Stimulated activated CD4-positive, alpha-beta T cell treated with anti-CD3 and anti-CD28 coated beads, Interleukin-4, amount 100 ng/mL, for 1 hour (primary cell): ENCODE measurements at regions not wholly inside any gene's neighbourhood (a gene's known extent, or its start where the extent isn't known, plus 50 kb on each side); places are given as distances from the start of the nearest gene placed in this dataset.

Experiments
- DNase-seq: peaks from one replicate; pipeline ENCODE4 v3.0.0-alpha.2; 2020

- DNase-seq, result no peak
These were observed 50.8 kb upstream of the INCENP start for GRCh38 chr11:62073061-62073460.

- DNase-seq, result no peak
These were observed 52.4 kb upstream of the INCENP start for GRCh38 chr11:62071408-62071807.

DNA sequence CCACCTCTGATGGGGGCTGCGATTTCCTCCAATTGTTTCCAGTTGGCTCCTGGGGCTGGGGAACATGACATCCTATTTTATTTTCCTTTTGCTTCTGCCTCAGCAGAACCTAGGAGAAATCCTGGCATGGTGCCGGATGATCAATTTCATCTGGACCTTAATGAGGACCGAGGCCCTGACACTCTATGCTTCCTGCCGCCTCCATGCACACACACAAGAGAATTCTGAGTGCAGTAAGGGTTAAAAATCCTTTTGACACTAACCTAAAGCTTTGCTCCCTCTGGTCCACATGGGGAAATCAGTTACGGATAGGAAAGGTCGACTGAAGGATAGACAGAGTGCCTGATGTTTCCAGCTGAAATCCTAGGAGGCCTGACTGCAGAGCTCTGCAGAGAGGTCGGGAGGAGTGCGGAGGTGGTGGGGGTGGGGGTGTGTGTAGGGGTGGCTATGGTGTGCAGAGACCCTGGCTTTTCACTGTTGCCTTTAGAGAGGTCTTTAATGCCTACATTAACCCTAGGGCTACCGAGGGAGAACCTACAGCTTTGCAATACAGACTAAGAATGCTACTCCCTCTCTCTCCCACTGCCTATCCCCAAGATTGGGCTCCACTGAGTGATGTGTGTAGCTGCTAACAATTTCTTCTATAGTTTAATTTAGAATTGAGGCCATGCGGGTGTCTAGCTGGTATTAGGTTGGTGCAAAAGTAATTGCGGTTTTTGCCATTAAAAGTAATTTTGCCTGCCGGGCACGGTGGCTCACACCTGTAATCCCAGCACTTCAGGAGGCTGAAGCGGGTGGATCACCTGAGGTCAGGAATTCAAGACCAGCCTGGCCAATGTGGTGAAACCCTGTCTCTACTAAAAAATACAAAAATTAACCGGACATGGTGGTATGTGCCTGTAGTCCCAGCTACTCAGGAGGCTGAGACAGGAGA, 53.6 kb upstream of the INCENP start:
- DNase-seq, result no peak

GRCh38 chr11:62069374-62069773, 54.4 kb upstream of the INCENP start:
- no peak for DNase-seq

GRCh38 chr11:62068730-62069129, 55.1 kb upstream of the INCENP start:
- DNase-seq, result no peak

GRCh38 chr11:62067741-62068140, 56.1 kb upstream of the INCENP start:
- DNase-seq, result no peak

DNA sequence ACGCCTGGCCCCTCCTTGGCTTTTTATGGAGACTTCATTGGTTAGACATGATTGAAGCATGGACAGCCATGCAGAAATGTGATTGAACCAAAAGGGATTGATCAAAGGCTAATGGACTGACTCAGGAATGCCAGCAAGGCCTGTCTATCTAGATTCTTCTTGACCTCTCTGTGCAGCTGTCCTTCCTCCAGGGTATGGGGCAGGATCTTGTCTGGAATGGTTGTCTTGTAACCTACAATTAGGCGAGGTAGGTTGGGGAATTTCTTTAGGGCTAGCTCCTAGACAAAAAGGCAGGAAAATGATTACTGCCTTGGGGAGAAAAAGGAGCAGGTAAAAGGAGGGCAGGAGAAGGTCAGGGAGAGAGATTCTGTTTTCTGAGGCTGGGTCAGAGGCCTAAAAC, 59.6 kb upstream of the INCENP start:
- no peak for DNase-seq

GRCh38 chr11:62062223-62062861, 61.5 kb upstream of the INCENP start:
- no peak for DNase-seq

- no peak for DNase-seq
These were observed 62.2 kb upstream of the INCENP start for GRCh38 chr11:62061356-62062222.

- no peak for DNase-seq
These were observed 66.7 kb upstream of the INCENP start for GRCh38 chr11:62057069-62057468.

- no peak for DNase-seq
These were observed 67.8 kb upstream of the INCENP start for GRCh38 chr11:62055970-62056369.

DNA sequence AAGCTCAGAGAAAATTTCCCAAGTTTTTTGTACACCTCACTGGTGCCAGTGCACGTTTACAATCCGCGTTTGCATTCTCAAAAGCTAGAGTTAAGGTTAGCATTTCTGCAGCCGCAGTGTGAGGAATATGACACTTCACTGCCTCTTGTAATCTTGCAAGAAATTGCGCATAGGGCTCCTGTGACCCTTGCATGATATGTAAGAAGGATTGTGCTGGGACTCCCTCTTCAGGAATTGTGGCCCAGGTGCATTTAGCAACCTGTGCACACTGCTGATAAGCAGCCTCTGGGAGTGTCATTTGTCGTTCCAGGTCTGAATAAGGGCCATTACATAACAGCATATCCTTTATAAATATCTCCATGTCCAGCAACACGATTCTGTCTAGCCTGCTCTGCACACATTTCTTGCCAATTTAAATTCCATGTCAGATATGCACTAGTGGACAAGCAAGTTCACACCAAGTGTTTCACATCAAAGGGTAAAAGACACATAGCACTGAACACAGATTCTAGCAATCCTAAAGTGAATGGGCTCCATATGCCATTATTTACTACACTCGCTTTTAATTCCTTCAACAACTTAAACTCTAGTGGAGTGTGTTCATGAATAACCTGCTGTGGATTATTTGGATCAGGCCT, 69.2 kb upstream of the INCENP start:
- DNase-seq, result no peak

- no peak for DNase-seq
These were observed 69.7 kb upstream of the INCENP start for GRCh38 chr11:62054081-62054480.

DNA sequence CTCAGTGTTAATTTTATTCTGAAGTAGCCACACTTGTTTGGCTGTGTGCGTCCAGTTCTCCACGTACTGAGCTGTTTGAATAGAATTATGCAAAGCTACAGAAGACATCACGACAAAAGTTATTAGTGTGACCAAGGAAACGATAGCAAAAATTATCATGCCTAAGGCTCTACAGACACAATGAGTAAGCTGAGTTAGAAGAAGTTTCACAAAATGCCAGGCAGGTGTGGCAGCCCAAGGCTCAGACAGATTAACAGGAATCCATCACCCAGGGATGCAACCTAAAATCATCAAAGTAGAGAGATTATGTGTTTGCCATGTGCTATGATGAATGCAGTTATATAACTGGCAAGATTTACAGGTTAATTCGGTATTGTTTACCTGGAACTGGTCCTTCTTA, 73.1 kb upstream of the INCENP start:
- no peak for DNase-seq

DNA sequence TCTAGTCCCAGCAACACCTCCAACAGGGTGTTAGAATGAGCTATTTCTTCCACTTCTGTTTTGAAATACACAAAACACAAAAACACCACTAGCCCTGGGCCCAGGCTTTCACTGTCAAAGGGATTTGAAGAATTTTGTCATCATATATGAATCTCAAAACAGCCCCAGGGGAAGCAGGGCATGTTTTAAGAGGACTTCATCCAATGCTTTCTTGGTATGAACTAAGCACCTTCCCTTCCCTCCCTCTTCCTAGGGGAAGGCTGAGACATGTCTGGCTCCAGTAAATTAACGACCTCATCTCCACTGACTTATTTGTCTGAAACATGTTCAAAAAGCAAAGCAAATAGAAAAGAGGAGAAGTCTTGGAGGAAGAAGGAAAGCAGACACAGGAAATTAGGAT, 75.7 kb upstream of the INCENP start:
- no peak for DNase-seq

DNA sequence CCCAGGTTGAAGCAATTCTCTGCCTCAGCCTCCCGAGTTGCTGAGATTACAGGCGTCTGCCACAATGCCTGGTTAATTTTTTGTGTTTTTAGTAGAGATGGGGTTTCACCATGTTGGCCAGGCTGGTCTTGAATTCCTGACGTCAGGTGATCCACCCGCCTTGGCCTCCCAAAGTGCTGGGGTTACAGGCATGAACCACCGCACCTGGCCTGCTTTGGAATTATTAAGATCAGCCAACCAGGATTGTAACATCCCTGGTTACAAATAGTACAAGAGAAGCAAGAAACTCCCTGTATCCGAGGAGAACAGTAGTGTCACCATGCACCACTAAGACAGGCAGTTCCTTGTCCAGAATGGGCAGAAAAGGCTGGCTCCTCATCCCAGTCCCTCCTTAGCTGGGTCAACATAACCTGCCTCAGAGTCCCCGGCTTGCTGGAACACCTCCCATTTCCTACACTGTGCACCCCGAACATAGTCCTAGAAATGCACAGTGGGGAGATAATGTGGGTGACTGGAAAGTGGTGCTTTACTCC, 77.2 kb upstream of the INCENP start:
- DNase-seq, result no peak

GRCh38 chr11:62044639-62045121, 77.2 kb upstream of the FTH1 start:
- no peak for DNase-seq

- no peak for DNase-seq
These were observed 67.9 kb upstream of the FTH1 start for GRCh38 chr11:62035293-62035692.

DNA sequence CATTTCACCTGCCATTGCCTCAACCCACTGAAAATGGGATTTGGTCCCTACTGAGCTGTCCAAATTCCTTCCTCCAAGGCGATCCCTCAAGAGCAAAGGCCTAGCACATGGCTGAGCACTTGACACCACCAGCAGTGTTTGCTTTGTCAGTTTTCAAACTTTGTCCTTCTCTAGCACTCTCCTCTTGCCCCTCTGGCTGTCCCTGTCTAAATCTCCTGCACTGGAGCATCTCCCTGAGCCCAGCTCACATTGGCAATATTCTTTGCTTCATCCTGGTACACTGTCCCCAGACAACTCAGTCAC, 66.6 kb upstream of the FTH1 start:
- DNase-seq, result no peak

GRCh38 chr11:62033191-62034035, 66.0 kb upstream of the FTH1 start:
- no peak for DNase-seq

DNA sequence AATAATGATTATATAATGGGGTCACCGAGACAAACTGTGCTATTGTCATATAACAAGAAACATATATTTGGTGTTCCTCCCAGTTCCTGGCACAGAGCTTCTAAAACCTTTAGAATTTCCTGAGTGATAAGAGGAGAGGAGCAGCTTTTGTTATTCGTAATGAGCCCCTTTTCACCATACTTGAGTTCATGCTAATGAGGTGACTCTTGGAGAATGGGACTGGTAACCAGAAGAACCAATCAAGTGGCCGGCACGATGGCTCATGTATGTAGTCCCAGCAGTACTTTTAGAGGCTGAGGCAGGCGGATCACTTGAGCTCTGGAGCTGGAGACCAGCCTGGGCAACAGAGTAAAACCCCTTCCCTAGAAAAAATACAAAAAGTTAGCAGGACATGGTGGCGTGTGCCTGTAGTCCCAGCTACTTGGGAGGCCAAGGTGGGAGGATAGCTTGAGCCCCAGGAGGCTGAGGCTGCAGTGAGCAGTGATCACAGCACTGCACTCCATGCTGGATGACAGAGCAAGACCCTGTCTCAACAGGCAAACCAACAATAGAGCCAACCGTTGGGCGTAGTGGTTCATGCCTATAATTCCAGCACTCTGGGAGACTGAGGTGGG, 62.7 kb upstream of the FTH1 start:
- no peak for DNase-seq
